Transverse colon (tissue), 4 donors: ENCODE measurements at regions not wholly inside any gene's neighbourhood (a gene's known extent, or its start where the extent isn't known, plus 50 kb on each side); places are given as distances from the start of the nearest gene placed in this dataset.

Source experiments
- DNase-seq: peaks from one replicate; pipeline ENCODE4 v3.0.0-alpha.2; 2019
- H3K27ac ChIP-seq, 4 donors: fragments of 200-600 bp; sonication (generic); 2 replicates each; pipeline ENCODE4 v1.5.1; 2016 to 2018; ENCODE audit warnings: inconsistent platforms in 4 of 4
- H3K27me3 ChIP-seq: fragments of 200-600 bp; sonication (generic); 2 replicates; pipeline ENCODE4 v1.5.1; 2017; ENCODE audit warnings: inconsistent platforms
- H3K36me3 ChIP-seq, 4 donors: fragments of 200-600 bp; sonication (generic); 2 replicates each; pipeline ENCODE4 v1.5.1; 2017 to 2019; ENCODE audit warnings: inconsistent platforms in 4 of 4
- H3K4me1 ChIP-seq, 4 donors: fragments of 200-600 bp; sonication (generic); 2 replicates each; pipeline ENCODE4 v1.5.1; 2017 to 2020; ENCODE audit warnings: inconsistent platforms in 4 of 4
- H3K4me3 ChIP-seq, 4 donors: fragments of 200-600 bp; sonication (generic); 1 replicate in 1 of 4; 2 replicates in 3 of 4; pipeline versions ENCODE4 v1.5.1 to v1.6.1; 2017 to 2019; ENCODE audit warnings: inconsistent platforms in 4 of 4
- H3K9me3 ChIP-seq, 2 donors: fragments of 200-600 bp; sonication (generic); 2 replicates each; pipeline ENCODE4 v1.5.1; 2017 to 2019; ENCODE audit warnings: inconsistent platforms in 2 of 2
- CTCF ChIP-seq, 5 experiments: fragments of 200-600 bp in 3 of 5; fragments of 450-650 bp in 2 of 5; sonication (generic) in 3 of 5; IDR thresholded peaks; 1 replicate in 2 of 5; 2 replicates in 3 of 5; pipeline ENCODE4 v1.5.1; 2016 to 2017; ENCODE audit warnings: antibody characterized with exemption in 5 of 5, inconsistent platforms in 3 of 5, mild to moderate bottlenecking in 2 of 5, moderate library complexity in 1 of 5
- EP300 ChIP-seq: sonication (generic); formaldehyde crosslinking; IDR thresholded peaks from one replicate; pipeline ENCODE4 v1.6.1; 2017; ENCODE audit warnings: antibody characterized with exemption, low read depth
- POLR2A ChIP-seq: fragments of 450-650 bp; IDR thresholded peaks from one replicate; pipeline ENCODE4 v1.6.1; 2016; ENCODE audit warnings: antibody characterized with exemption, mild to moderate bottlenecking, moderate library complexity
- POLR2AphosphoS5 ChIP-seq, 3 donors: sonication (generic); formaldehyde crosslinking; IDR thresholded peaks; one replicate each; pipeline ENCODE4 v1.6.1; 2016; ENCODE audit warnings: antibody characterized with exemption in 3 of 3
- WGBS, 2 donors: methylation state at CpG; one replicate each; pipeline ENCODE4 v1.1.5; 2018; ENCODE audit warnings: low coverage in 1 of 2; 5-methylcytosine and 5-hydroxymethylcytosine counted together
- in situ Hi-C, 4 donors: fragments of 200-750 bp; cut with MboI; loops; one replicate each; pipeline versions ENCODE4 v1.15.0 to v1.15.1; 2017; ENCODE audit warnings: low sequenced_read_pairs in 3 of 4, low pct_ligation_motif_present in 1 of 4, low pct_unique_long_range_greater_than_20kb in 1 of 4
- intact Hi-C: fragments of 100-400 bp; cut with DNase I; formaldehyde crosslinking; loops from one replicate; pipeline ENCODE4 v1.15.1; 2023; ENCODE audit warnings: low total_unique reads

GRCh38 chr18:47731276-47731675, 199.2 kb downstream of the SMAD2 start:
- Histone ChIP-seq H3K27ac (no peak overlapping the region), H3K9me3 (no peaks in the 10 kb centered on the region), H3K36me3 (no peaks in the 10 kb centered on the region), H3K4me3 (no peak overlapping the region), H3K27me3 (no peaks in the 10 kb centered on the region), H3K4me1 (no peaks in the 10 kb centered on the region)
- TF ChIP-seq POLR2AphosphoS5 (IDR thresholded peaks at IDR 0.05) (no peak), POLR2A (no peak), EP300 (no peak)
- intact Hi-C loops = no loop called here
- WGBS, 2 donors = 66 to 83% methylated on average over 4 to 5 of the region's 5 CpGs
- no peak for DNase-seq
- in situ Hi-C loops = no loop called here

DNA sequence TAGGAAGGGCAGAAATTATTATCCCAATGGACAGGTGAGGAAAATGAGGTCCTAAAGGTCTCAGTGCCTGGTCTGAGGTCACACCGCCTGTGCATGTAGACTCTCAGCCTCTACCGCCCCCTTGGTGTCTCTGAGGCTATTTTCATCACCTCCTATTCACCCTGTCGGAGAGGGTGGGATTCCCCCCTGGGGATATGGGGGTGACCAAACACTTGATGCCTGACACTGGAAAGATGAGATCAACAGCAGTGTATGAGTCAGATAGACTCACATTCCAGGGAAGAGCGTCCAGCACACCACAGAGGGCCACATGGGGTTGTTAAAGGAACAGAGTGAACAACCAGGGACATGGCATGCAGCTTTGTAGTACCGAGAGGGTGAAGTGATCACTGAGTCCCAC, 199.7 kb downstream of the SMAD2 start:
- WGBS, 2 donors = 62 to 80% methylated on average over 3 to 5 of the region's 5 CpGs
- intact Hi-C loops (no loop called here), in situ Hi-C loops (no loop called here)
- H3K27me3 ChIP-seq = no peaks in the 10 kb centered on the region
- no peak for DNase-seq
- H3K36me3 ChIP-seq = no peaks in the 10 kb centered on the region
- H3K9me3 ChIP-seq = no peaks in the 10 kb centered on the region
- H3K4me3 ChIP-seq = no peak overlapping the region
- H3K4me1 ChIP-seq = no peaks in the 10 kb centered on the region
- H3K27ac ChIP-seq = no peak overlapping the region
- TF ChIP-seq POLR2AphosphoS5 (IDR thresholded peaks at IDR 0.05) (no peak), CTCF (IDR thresholded peaks at IDR 0.05) (no peak), EP300 (no peak), POLR2A (no peak)

DNA sequence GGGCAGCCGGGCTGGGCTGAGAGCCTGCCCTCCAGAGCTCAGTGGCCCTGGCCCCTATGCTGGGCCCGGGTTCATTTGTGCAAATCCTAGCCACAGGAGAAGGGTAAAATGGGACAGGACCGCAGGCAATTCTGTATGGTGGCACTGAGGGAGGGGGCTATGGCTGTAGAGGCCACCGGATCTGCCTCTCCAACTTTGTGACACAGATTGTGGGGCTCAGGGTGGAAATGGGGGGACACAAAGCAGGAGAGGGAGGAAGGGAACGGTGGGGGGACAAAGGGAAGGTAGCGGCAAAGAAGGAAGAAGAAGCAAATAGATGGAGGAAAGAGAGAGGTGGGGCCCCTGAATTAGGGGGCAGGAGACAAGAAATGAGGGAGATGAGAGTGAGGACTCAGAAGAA, 201.1 kb downstream of the SMAD2 start:
- intact Hi-C loops = no loop called here
- Histone ChIP-seq H3K4me3 (no peak overlapping the region), H3K36me3 (no peaks in the 10 kb centered on the region), H3K27ac (no peak overlapping the region), H3K9me3 (no peaks in the 10 kb centered on the region), H3K27me3 (no peaks in the 10 kb centered on the region), H3K4me1 (no peaks in the 10 kb centered on the region)
- TF ChIP-seq CTCF (IDR thresholded peaks at IDR 0.05) = no peak
- TF ChIP-seq POLR2AphosphoS5 (IDR thresholded peaks at IDR 0.05) = no peak
- TF ChIP-seq EP300 = no peak
- no peak for TF ChIP-seq POLR2A
- 82 to 88% methylated on average over 4 to 6 of the region's 6 CpGs for WGBS, 2 donors
- in situ Hi-C loops = no loop called here
- DNase-seq = no peak

GRCh38 chr18:47728921-47729320, 201.5 kb downstream of the SMAD2 start:
- no peaks in the 10 kb centered on the region for H3K36me3 ChIP-seq
- in situ Hi-C loops = no loop called here
- no peaks in the 10 kb centered on the region for H3K4me1 ChIP-seq
- DNase-seq = no peak
- no peaks in the 10 kb centered on the region for H3K9me3 ChIP-seq
- 96 to 100% methylated on average over 1 to 2 of the region's 2 CpGs for WGBS, 2 donors
- intact Hi-C loops = no loop called here
- no peaks in the 10 kb centered on the region for H3K27me3 ChIP-seq
- H3K27ac ChIP-seq = no peak overlapping the region
- no peak for TF ChIP-seq POLR2A
- no peak for TF ChIP-seq EP300
- no peak overlapping the region for H3K4me3 ChIP-seq

GRCh38 chr18:47727409-47727808, 203.1 kb downstream of the SMAD2 start:
- no peaks in the 10 kb centered on the region for H3K4me1 ChIP-seq
- H3K36me3 ChIP-seq = no peaks in the 10 kb centered on the region
- no peak for TF ChIP-seq POLR2AphosphoS5 (IDR thresholded peaks at IDR 0.05)
- TF ChIP-seq POLR2A = no peak
- no peak for TF ChIP-seq CTCF (IDR thresholded peaks at IDR 0.05)
- no peak for TF ChIP-seq EP300
- 73 to 74% methylated on average over 3 to 5 of the region's 5 CpGs for WGBS, 2 donors
- no peaks in the 10 kb centered on the region for H3K27me3 ChIP-seq
- no peak for DNase-seq
- no peak overlapping the region for H3K27ac ChIP-seq
- H3K4me3 ChIP-seq = no peak overlapping the region
- H3K9me3 ChIP-seq = no peaks in the 10 kb centered on the region
- intact Hi-C loops (no loop called here), in situ Hi-C loops (no loop called here)
